Esophagus muscularis mucosa (tissue), 3 donors: ENCODE measurements at regions not wholly inside any gene's neighbourhood (a gene's known extent, or its start where the extent isn't known, plus 50 kb on each side); places are given as distances from the start of the nearest gene placed in this dataset.

Experiments
- EP300 ChIP-seq: sonication (generic); formaldehyde crosslinking; IDR thresholded peaks from one replicate; pipeline ENCODE4 v1.6.1; 2017; ENCODE audit warnings: antibody characterized with exemption
- TF ChIP-seq, protein P1 (sequence below), 3 experiments: fragments of 200-600 bp in 2 of 3; fragments of 450-650 bp in 1 of 3; sonication (generic) in 2 of 3; IDR thresholded peaks; one replicate each; pipeline ENCODE4 v1.5.1; 2017 to 2019; ENCODE audit warnings: antibody characterized with exemption in 3 of 3, mild to moderate bottlenecking in 2 of 3, moderate library complexity in 1 of 3

DNA sequence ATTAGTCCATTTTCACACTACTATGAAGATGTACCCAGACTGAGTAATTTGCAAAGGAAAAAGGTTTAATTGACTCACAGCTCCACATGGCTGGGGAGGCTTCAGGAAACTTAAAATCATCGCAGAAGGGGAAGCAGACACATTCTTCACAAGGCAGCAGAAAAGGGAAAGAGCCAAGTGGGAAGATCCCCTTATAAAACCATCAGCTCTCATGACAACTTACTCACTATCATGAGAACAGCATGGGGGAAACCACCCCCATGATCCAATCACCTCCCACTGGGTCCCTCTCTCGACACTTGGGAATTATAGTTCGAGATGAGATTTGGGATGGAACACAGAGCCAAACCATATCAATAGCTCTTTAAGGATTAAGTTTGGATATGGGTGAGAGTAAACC, 246.1 kb upstream of the CYRIA start:
- TF ChIP-seq, protein P1, sequence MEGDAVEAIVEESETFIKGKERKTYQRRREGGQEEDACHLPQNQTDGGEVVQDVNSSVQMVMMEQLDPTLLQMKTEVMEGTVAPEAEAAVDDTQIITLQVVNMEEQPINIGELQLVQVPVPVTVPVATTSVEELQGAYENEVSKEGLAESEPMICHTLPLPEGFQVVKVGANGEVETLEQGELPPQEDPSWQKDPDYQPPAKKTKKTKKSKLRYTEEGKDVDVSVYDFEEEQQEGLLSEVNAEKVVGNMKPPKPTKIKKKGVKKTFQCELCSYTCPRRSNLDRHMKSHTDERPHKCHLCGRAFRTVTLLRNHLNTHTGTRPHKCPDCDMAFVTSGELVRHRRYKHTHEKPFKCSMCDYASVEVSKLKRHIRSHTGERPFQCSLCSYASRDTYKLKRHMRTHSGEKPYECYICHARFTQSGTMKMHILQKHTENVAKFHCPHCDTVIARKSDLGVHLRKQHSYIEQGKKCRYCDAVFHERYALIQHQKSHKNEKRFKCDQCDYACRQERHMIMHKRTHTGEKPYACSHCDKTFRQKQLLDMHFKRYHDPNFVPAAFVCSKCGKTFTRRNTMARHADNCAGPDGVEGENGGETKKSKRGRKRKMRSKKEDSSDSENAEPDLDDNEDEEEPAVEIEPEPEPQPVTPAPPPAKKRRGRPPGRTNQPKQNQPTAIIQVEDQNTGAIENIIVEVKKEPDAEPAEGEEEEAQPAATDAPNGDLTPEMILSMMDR (IDR thresholded peaks at IDR 0.05): no peak
- no peak for TF ChIP-seq EP300
